C4-2B (cell line): ENCODE measurements at regions not wholly inside any gene's neighbourhood (a gene's known extent, or its start where the extent isn't known, plus 50 kb on each side); places are given as distances from the start of the nearest gene placed in this dataset.

Source experiments
- ZFX ChIP-seq: fragments of 450-650 bp; IDR thresholded peaks from 2 replicates; pipeline ENCODE4 v1.6.1; 2017
- TF ChIP-seq, protein P1 (sequence below): fragments of 450-650 bp; conservative IDR thresholded peaks from 2 replicates; pipeline ENCODE4 v1.5.1; 2017; ENCODE audit warnings: mild to moderate bottlenecking

GRCh38 chr2:191478799-191479679 lies 198.9 kb upstream of the NABP1 start:
- TF ChIP-seq, protein P1, sequence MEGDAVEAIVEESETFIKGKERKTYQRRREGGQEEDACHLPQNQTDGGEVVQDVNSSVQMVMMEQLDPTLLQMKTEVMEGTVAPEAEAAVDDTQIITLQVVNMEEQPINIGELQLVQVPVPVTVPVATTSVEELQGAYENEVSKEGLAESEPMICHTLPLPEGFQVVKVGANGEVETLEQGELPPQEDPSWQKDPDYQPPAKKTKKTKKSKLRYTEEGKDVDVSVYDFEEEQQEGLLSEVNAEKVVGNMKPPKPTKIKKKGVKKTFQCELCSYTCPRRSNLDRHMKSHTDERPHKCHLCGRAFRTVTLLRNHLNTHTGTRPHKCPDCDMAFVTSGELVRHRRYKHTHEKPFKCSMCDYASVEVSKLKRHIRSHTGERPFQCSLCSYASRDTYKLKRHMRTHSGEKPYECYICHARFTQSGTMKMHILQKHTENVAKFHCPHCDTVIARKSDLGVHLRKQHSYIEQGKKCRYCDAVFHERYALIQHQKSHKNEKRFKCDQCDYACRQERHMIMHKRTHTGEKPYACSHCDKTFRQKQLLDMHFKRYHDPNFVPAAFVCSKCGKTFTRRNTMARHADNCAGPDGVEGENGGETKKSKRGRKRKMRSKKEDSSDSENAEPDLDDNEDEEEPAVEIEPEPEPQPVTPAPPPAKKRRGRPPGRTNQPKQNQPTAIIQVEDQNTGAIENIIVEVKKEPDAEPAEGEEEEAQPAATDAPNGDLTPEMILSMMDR = no peak
- no peak for TF ChIP-seq ZFX
